HG03064 (cell line): ENCODE measurements at regions not wholly inside any gene's neighbourhood (a gene's known extent, or its start where the extent isn't known, plus 50 kb on each side); places are given as distances from the start of the nearest gene placed in this dataset.
"Not testable (repeated sequence)": the region's sequence is repeated elsewhere in the genome, so short reads cannot be mapped to it uniquely, and the experiment has no call there.

Experiments
- ATAC-seq: cut with Tn5 transposase; IDR thresholded peaks from one replicate; pipeline ENCODE4 v1.9.1; 2021; ENCODE audit warnings: low read depth; ENCODE audit not compliant: unreplicated experiment

DNA sequence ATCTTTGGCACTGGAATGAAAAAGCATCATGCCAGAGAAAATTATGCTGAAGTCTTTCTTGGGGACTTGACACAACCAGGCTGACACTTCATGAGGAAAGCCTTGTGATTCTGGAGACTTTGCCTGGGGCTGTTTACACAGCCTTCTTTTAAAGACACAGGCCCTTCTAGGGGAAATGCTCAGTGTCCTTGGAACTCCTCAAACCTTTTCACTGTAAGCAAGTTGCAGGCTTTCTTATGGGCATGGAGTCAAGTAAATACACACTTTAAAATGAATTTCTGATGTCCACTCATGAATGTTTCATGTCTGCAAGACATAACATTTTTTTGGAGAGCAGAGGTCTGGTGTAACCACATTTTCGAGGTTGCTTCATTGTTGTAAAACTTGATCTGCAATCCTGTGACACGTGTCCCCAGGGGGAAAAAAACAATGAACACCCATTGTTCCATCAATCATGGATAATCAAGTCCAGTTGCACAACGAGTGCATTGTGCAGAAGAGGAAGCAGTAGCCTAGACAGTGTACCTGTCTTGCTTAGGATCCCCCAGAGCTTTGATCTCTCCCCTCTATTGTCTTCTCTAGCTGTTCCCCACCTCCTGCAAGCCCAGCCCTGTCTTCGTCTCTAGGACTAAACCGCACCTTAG is 155.1 kb upstream of the PRICKLE1 start:
- ATAC-seq, result no peak

DNA sequence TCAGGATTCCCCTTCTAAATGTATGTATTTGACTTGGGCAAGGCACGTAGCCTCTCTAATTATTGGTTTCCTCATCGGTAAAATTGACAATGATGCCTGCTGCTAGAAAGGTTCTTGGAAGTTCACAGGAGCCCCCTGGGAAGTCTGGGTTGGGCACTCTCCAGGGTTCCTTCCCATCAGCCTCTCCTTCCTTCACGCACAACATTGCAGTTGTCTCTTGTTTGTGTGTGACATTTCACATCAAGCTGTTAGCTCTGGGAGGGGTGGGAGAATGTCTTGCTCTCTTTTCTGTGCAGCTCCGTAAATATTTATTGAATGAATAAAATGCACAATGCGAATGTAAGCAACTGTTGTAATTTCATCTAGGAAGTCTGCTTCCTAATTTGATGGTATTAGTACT is 153.2 kb upstream of the PRICKLE1 start:
- no peak for ATAC-seq

DNA sequence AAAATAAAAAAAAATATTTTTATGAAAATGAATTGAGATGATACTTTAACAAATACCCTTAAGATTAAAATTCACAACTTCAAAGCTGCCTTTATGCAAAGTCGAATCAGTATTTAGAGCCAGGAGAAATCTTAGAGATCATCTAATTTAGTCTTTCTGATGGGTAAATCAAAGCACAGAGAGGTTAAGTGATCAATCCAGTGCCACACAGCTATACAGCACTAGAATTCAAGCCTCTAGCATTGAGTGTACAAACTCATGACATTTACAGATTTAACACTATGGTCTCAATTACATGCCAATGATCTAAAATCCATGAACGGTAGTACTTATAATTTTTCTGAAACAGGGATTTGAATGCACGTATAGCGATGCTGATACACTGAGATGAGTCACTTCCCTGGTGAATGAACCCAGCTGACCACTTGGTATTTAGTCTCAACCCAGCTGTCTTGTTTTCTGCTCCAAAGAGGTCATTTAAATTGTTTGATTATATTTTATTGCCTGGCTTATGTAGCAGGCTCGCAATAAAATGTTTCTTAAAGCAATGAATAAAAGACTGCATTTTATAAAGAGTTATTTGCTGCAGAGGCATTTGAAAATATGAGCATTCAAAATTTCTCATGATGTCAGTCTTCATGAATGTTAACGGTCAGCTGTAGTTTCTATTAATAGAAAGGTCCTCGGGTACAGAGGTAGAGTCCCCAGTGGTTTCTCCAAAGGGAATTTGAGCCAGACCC is 152.4 kb upstream of the PRICKLE1 start:
- no peak for ATAC-seq

DNA sequence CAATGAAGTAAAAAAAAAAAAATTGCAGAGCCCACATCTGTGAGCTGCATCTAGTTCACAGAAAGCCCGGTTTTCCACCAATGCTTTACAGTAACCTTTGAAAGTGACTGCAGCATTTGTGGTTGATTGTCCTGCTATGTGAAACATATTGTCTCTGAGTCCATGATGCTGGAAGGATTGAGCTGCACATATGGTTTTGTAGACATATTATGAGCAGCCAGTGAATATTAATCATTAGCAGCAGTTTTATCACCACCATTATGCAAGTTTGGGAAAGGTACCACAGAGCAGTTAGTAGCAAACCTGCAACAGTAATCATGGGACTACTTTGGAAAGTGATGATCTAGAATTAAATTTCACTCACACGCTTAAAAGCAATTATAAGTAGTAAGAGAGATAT is 151.5 kb upstream of the PRICKLE1 start:
- ATAC-seq, result no peak

DNA sequence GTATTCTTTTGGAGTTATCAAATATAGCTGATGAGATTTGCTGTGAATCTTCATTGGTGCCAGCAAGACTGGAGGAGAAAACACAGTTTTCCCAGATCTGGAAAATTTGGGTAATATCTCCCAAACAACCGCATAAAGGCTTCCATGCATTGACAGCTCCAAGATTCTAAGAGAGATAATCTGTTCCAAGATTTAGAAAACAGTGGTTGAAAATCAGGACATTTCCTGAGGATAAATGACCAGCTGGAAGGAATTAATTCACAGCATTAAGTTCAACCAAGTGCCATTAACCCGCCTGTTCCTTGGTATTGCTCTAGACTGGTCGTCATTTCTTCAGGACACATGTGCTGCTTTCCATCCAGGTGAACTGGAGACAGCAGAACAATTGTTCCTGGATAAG is 147.9 kb upstream of the PRICKLE1 start:
- no peak for ATAC-seq

DNA sequence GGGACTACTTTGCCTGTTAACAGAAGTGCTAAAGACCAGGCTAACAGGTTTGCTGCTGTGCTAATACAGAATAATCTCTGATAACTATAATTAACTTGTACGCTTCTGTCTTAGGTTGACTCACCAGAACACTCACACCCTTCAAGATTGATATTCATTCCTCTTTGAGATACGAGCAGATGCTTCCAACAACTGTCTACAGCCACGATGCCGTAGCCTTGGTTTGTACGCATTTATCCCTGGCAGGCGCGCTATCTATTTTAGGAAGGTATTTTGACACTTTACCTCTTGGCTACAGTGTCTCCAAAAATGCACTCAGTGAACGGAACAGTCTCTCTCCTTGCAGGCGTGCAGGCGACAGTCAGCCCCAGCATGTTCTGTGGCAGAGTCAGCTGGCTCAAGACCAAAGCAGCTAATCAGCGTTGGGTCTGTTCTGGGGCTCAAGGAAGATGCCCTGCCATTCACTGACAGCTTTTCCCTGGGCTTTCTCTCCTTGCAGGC is 146.4 kb upstream of the PRICKLE1 start:
- no peak for ATAC-seq

DNA sequence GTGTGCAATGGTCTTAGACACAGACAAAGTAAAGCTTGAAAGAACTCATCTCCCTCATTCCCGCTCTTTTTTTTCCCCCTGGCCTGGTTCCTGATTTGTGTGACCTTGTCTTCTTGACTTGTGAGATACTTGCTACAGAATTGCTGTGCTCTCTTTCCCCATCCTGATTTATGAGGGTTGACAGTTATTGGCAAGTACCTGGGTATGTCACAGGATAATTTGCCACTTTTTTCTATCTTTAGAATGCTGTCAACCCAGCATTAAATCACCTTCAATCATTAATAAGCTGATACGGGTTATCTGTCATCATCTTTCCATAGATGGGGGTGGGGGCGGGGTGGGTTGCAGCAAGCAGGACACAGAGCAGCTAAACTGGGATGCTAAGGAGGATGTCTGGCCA is 144.4 kb upstream of the PRICKLE1 start:
- no peak for ATAC-seq

DNA sequence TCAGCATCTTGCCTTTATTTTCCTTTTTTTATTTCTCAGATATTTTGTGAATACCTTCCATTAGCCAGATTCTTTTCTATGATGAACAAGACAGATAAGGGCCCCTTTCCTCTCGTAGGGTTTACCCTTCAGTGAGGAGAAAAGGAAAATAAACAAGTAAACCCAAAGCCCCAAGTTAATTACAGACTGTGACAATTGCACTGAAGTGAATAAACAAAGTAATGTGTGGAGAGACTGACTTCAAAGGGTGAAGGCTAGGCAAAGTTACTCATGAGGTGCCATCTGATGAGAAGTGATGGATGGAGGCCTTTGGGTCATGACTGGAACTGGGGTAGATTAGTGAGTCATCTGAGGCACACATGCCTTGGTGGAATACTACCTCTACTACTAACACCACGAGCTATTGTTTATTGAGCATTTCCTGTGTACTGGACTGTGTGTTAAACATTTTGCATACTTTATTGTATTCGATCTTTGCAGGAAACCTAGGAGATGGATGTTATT is 143.4 kb upstream of the PRICKLE1 start:
- no peak for ATAC-seq

DNA sequence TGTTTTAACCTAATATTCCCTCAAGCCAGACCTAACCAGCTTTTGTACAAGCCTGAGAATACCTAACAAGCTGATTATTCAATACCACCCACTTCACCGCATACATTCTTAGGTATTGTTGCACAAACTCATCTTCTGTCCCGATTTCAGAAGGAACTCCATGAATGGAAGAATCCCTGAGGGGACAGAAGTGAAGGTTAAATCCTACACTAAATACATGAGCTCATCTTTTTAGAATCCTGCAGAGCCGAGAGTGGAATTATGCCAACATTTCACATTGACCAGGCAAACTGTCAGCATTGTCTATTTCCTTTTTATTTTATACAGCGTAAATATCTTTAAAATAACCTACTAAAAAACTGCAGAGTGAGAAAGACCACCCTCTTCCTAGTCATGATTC is 140.7 kb upstream of the PRICKLE1 start:
- ATAC-seq, result no peak

DNA sequence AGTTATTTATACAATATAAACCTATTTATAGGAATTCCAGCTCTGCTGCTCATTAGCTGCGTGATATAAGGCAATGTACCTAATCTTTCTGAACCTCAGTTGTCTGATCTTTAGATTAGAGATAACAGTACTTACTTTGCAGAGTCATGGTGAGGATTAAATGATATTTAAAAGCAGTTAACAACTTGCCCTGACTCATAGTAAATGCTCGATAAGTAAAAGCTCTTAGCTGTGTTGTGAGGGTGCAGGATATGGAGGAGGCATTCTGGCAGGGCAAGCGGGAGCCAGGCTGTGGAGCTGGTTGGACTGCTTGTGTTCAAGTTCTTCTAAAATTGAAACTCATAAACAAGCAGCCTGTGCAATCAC is 140.0 kb upstream of the PRICKLE1 start:
- ATAC-seq, result no peak

DNA sequence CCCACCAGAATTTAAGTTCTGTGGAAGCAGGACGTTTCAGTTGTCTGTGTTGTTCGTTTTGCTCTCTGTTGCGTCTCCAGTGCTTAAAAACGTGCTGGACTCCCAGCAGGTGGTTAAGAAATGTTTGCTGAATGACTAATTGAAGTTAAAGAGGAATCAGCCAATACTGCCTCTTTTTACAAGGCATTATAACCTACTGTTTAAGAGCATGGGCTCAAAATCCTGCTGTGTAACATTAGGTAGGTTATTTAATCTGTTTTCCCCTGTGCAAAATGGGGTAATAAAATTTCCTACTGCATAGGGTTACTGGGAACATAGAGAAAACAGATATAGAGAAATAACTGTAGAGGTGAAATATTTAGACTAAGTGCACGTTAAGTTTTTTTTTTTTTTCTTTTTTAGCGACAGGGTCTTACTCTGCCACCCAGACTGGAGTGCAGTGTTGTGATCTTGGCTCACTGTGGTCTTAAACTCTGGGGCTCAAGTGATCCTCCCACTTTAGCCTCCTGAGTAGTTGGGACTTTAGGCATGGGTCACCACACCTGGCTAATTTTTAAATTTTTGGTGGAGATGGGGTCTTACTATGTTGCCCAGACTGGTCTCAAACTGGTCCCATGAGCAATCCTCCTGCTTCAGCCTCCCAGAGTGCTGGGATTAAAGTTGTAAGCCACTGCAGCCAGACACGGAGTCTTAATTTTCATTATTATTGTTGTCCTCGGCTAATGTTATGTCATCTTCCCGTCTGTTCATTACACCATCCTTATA is 139.4 kb upstream of the PRICKLE1 start:
- no peak for ATAC-seq

DNA sequence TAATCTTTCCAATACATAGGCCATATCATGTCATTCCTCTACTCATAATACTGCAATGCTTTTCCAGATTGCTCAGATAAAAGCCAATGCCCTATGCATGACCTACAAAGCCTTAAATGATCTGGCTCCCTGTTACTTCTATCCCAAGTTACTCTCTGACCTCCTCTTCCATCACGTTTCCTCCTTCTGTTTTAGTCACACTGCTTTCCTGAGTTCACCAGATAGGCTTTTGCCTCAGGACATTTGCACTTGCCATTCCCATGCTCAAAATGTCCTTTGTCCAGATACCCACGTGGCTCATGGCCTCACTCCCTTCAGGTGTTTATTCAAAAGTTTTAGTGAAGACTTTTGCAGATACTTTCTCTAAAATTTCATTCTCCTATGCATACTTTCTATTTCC is 138.7 kb upstream of the PRICKLE1 start:
- ATAC-seq, result no peak

DNA sequence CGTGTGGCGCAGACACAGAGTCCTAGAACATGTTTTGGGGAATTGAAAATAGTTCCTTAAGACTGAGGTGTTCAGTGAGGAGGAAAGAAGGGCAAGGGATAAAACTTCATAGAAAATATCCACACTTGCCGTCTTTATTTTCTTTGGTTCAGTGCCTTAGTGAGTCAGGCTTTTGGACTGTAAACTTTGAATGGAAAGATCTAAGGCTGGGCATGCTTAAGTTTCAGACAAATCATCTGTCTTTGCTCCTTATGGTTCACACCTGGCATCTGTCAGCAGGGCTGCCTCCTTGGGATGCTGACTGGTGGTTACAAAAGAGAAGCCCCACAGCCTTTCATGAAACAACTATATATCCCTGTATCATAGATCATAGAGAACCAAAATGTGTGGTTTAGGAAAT is 136.3 kb upstream of the PRICKLE1 start:
- no peak for ATAC-seq

DNA sequence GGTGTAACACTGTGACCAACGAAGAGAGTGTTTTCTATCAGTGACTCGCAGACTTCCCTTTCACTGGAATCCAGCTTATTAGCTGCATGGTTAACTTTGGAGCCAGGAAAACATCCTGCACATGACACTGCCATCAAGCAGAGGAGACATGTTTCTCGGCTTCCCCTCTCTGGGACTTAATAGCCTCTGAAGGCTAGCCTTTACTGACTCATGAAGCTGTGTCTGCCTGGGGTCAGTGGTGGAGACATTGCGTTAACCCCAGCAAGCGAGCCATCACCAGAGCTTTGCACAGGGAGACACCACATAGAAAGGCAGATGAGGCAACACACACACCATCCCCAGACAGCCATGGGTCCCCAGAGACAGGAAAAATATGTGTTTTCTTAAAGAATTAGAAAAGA is 126.9 kb upstream of the PRICKLE1 start:
- no peak for ATAC-seq

DNA sequence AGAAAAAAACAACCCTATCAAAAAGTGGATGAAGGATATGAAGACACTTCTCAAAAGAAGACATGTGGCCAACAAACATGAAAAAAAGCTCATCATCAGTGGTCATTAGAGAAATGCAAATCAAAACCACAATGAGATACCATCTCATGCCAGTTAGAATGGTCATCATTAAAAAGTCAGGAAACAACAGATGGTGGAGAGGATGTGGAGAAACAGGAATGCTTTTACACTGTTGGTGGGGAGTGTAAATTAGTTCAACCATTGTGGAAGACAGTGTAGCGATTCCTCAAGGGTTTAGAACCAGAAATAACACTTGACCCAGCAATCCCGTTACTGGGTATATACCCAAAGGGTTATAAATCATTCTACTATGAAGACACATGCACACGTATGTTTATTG is 124.0 kb upstream of the PRICKLE1 start:
- ATAC-seq, result not testable (repeated sequence)

DNA sequence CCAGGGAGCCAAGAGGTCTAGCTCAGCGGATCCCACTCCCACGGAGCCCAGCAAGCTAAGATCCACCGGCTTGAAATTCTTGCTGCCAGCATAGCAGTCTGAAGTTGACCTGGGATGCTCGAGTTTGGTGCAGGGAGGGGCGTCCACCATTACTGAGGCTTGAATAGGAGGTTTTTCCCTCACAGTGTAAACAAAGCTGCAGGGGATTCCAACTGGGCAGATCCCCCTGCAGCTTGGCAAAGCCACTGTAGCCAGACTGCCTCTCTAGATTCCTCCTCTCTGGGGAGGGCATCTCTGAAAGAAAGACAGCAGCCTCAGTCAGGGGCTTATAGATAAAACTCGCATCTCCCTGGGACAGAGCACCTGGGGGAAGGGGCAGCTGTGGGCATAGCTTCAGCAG is 118.8 kb upstream of the PRICKLE1 start:
- ATAC-seq, result not testable (repeated sequence)

DNA sequence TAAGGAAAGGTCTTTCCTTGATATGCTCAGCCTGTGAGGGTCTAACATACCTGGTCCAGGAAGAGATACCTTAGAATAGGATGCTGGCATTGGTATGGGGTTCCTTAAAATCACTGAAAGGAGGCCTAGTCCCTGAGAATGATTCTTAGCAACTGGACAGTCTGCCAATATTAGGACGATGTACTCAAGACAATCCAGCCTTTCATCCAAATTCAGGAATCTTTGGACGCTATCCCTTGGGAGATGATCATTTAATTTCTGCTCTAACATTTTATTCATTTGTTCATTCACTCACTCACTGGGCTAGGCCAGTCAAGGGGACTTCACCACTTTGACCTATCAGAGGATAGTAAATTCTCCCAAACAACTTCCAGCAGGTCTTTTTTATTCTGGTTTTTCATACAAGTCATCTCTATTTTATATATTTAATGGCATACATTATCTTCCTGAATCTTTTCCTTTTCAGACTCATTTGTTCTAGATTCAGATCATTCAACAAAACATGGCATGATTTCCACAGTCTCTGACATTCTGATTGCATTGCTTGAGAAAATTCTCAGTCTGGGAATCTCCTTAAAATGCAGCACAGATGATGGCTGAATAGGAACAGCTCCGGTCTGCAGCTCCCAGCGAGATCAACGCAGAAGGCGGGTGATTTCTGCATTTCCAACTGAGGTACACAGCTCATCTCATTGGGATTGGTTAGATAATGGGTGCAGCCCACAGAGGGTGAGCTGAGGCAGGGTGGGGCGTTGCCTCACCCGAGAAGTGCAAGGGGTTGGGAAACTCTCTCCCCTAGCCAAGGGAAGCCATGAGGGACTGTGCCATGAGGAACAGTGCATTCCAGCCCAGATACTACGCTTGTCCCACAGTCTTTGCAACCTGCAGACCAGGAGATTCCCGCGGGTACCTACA is 118.0 kb upstream of the PRICKLE1 start:
- ATAC-seq, result no peak

DNA sequence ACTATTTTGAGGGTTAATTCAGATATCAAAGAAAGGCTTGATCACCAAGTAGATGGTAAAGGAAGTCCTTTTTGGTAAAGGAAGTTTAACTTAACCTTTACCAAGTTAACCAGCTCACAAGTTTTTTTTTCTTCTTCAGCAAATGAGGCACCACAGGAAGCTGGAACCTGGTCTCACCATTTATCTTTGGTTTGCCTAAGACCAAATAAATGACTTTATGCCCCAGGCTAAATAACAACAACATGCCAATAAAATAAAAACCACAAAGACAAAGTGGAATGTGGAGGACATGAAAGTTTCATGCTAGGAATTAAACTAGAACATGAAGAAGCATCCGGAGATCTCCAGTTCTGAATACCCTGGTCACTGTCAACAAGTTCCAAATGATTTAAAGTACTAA is 116.8 kb upstream of the PRICKLE1 start:
- no peak for ATAC-seq

DNA sequence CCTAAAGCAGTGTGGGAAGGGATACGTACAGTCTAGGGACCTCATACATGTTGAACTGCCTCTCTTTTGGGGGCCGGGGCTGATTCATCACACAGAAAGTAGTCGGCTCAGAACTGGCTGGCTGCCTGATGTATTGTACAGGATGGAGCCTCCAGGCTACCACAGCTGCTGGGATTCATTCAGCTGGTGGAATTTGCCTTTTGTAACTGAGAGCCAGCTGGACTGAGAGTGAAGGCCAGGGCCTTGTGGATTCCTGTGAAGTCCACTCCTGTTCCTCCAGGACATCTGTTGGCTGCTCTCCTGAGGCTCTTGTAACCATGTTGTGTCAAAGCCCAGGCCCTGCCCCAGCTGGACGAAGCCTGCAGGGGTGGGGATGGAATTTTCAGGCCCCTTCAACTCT is 116.3 kb upstream of the PRICKLE1 start:
- no peak for ATAC-seq

DNA sequence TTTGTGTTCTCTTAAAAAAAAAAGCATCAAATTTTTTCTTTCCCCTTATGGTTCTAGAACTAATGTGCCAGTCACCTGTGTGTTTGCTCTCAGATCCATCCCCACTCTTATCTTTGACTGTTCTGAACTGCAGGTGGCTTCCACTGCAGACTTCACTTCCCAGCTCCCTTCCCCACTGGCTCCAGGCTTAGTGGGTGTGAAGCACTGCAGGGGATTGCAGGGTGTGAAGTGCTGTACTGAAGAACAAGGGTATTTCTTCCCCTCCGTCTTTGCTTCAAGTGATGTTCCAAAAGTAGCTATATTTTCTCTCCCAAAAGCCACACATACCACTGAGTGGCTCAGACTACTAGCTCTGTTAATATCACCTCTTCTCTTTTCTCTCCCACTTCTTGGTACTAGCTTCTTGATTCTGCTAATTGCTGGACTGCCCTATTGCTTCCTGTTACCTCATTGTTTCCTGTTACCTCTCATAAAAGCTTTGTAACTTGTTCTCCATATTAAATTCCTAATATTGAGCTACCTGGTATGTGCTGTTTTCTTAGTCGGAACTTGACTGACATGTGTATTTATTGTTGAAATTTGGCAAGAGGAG is 115.4 kb upstream of the PRICKLE1 start:
- ATAC-seq, result no peak
